ENCODE measurements at regions not wholly inside any gene's neighbourhood (a gene's known extent, or its start where the extent isn't known, plus 50 kb on each side); places are given as distances from the start of the nearest gene placed in this dataset.

DNA sequence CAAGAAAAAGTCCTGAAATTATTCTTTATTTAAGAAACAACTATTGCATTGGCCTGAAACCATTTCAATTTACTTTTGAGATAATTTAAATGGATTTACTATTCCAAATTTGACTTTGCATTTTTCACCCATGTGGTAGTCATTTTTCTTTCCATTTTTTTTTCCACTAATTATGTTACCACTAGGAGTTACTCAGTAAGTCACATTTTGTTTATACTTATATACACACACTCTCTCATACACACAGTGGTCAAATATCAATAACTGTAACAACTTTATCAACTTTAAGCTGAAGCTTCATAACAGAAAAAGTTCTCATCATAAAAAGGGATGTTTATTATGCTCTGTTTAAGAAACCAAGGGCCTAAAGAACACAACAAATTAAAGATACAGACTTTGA, 222.8 kb downstream of the SIPA1L2 start:
- TF ChIP-seq CTCF (IDR thresholded peaks at IDR 0.05) (no peak), POLR2A (IDR thresholded peaks at IDR 0.05; ENCODE audit: low read depth) (no peak), EP300 (IDR thresholded peaks at IDR 0.05) (no peak), POLR2AphosphoS5 (IDR thresholded peaks at IDR 0.05) (no peak)

Measured in esophagus muscularis mucosa (tissue), 4 donors.